ENCODE measurements at regions not wholly inside any gene's neighbourhood (a gene's known extent, or its start where the extent isn't known, plus 50 kb on each side); places are given as distances from the start of the nearest gene placed in this dataset.
A peak's percentile ranks its signal among the peaks of the same experiment; 100 is the strongest.

- TF ChIP-seq ELF4 (IDR thresholded peaks at IDR 0.05) (no peak), LEF1 (IDR thresholded peaks at IDR 0.05; ENCODE audit: borderline replicate concordance) (no peak), PKNOX1 (IDR thresholded peaks at IDR 0.05) (0 out of 2 replicates have a peak, but pooled peaks have one; percentile 4)
These were observed 71.3 kb upstream of the FBXO28 start for GRCh38 chr1:224042557-224043118.
